SK-N-SH treated with all-trans-retinoic acid at 6 μM for 48 hours (cell line): ENCODE measurements at regions not wholly inside any gene's neighbourhood (a gene's known extent, or its start where the extent isn't known, plus 50 kb on each side); places are given as distances from the start of the nearest gene placed in this dataset.

Experiments used
- ATAC-seq: fragments of 200-7000 bp; cut with Tn5 transposase; 3 replicates; pipeline ENCODE4 v1.9.1; 2020; ENCODE audit warnings: mild to moderate bottlenecking, moderate library complexity
- ARNTL ChIP-seq: fragments of 450-650 bp; formaldehyde crosslinking; IDR thresholded peaks from 2 replicates; pipeline ENCODE4 v1.5.0; 2020; ENCODE audit warnings: low read depth, mild to moderate bottlenecking, moderate library complexity, borderline replicate concordance
- CSDC2 ChIP-seq: fragments of 250-450 bp; sonication (Bioruptor Pico); IDR thresholded peaks from 2 replicates; pipeline ENCODE4 v1.5.0; 2020; ENCODE audit warnings: mild to moderate bottlenecking, moderate library complexity
- ESRRG ChIP-seq: fragments of 250-450 bp; sonication (Bioruptor Pico); IDR thresholded peaks from 2 replicates; pipeline ENCODE4 v1.6.1; 2021; ENCODE audit warnings: mild to moderate bottlenecking
- ISL1 ChIP-seq: fragments of 250-450 bp; sonication (Bioruptor Pico); IDR thresholded peaks from 2 replicates; pipeline ENCODE4 v2.1.2; 2022; ENCODE audit warnings: mild to moderate bottlenecking, moderate library complexity
- OSR1 ChIP-seq: fragments of 250-450 bp; sonication (Bioruptor Pico); IDR thresholded peaks from 2 replicates; pipeline ENCODE4 v1.8.0; 2022; ENCODE audit warnings: moderate library complexity, mild to moderate bottlenecking, inconsistent platforms
- PPARA ChIP-seq: fragments of 250-450 bp; sonication (Bioruptor Pico); IDR thresholded peaks from 2 replicates; pipeline ENCODE4 v1.5.0; 2020; ENCODE audit warnings: mild to moderate bottlenecking, borderline replicate concordance
- RARB ChIP-seq: fragments of 250-450 bp; sonication (Bioruptor Pico); IDR thresholded peaks from 2 replicates; pipeline ENCODE4 v1.8.0; 2021; ENCODE audit warnings: mild to moderate bottlenecking, moderate library complexity
- SNAI2 ChIP-seq: fragments of 250-450 bp; sonication (Bioruptor Pico); IDR thresholded peaks from 2 replicates; pipeline ENCODE4 v1.5.0; 2020; ENCODE audit warnings: mild to moderate bottlenecking, moderate library complexity
- TCF4 ChIP-seq: fragments of 250-450 bp; sonication (Bioruptor Pico); IDR thresholded peaks from 2 replicates; pipeline ENCODE4 v1.8.0; 2021; ENCODE audit warnings: mild to moderate bottlenecking, moderate library complexity, borderline replicate concordance
- TOX ChIP-seq: fragments of 250-450 bp; sonication (Bioruptor Pico); IDR thresholded peaks from 2 replicates; pipeline ENCODE4 v1.8.0; 2021; ENCODE audit warnings: mild to moderate bottlenecking, moderate library complexity, borderline replicate concordance
- ZC3H10 ChIP-seq: fragments of 250-450 bp; sonication (Bioruptor Pico); IDR thresholded peaks from 2 replicates; pipeline ENCODE4 v1.5.1; 2021; ENCODE audit warnings: mild to moderate bottlenecking, moderate library complexity
- ZFP3 ChIP-seq: fragments of 250-450 bp; sonication (Bioruptor Pico); IDR thresholded peaks from 2 replicates; pipeline ENCODE4 v1.5.0; 2020; ENCODE audit warnings: mild to moderate bottlenecking, moderate library complexity
- ZFP30 ChIP-seq: fragments of 450-650 bp; formaldehyde crosslinking; IDR thresholded peaks from 2 replicates; pipeline ENCODE4 v1.5.0; 2022; ENCODE audit warnings: mild to moderate bottlenecking, moderate library complexity
- ZNF565 ChIP-seq: fragments of 450-650 bp; formaldehyde crosslinking; conservative IDR thresholded peaks from 2 replicates; pipeline ENCODE4 v1.5.0; 2020; ENCODE audit warnings: low read depth, mild to moderate bottlenecking, moderate library complexity
- ZNF70 ChIP-seq: fragments of 450-650 bp; formaldehyde crosslinking; IDR thresholded peaks from 2 replicates; pipeline ENCODE4 v1.5.0; 2020; ENCODE audit warnings: mild to moderate bottlenecking, moderate library complexity
- ZNF8 ChIP-seq: fragments of 450-650 bp; formaldehyde crosslinking; IDR thresholded peaks from 2 replicates; pipeline ENCODE4 v1.5.0; 2020; ENCODE audit warnings: mild to moderate bottlenecking, moderate library complexity
- TF ChIP-seq, protein P1 (sequence below): fragments of 250-450 bp; sonication (Bioruptor Pico); IDR thresholded peaks from 2 replicates; pipeline ENCODE4 v1.5.1; 2021; ENCODE audit warnings: mild to moderate bottlenecking, moderate library complexity
- TF ChIP-seq, protein P2 (sequence below): fragments of 250-450 bp; sonication (Bioruptor Pico); IDR thresholded peaks from 2 replicates; pipeline ENCODE4 v1.8.0; 2021; ENCODE audit warnings: low read depth, mild to moderate bottlenecking, moderate library complexity, borderline replicate concordance
- TF ChIP-seq, protein P3 (sequence below): fragments of 250-450 bp; sonication (Bioruptor Pico); IDR thresholded peaks from 2 replicates; pipeline ENCODE4 v1.5.1; 2020; ENCODE audit warnings: low read depth, mild to moderate bottlenecking, moderate library complexity
- TF ChIP-seq, protein P4 (sequence below): fragments of 250-450 bp; sonication (Bioruptor Pico); IDR thresholded peaks from 2 replicates; pipeline ENCODE4 v1.8.0; 2020; ENCODE audit warnings: mild to moderate bottlenecking, moderate library complexity, borderline replicate concordance
- TF ChIP-seq, protein P5 (sequence below): fragments of 250-450 bp; sonication (Bioruptor Pico); IDR thresholded peaks from 2 replicates; pipeline ENCODE4 v1.5.0; 2020; ENCODE audit warnings: mild to moderate bottlenecking, moderate library complexity

DNA sequence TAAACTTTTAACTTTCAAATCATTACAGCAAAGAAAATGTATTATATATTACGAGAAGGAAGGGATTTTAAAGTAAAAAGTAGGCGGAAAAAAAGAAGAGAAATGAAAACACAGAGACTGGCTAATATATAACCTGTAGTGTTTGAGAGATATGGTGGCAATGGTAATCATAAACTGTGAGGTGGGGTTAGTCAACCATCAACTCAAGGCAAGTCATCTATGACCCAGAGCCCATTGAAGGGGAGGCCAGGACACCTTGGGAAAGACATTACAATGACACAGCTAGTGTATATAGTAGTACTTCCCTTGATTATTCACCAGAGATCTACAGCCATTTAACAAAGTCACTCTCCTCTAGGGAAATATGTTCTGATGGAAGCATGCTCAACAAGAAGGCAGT, 423.9 kb upstream of the PITX2 start:
- no peak for TF ChIP-seq ISL1
- TF ChIP-seq, protein P1, sequence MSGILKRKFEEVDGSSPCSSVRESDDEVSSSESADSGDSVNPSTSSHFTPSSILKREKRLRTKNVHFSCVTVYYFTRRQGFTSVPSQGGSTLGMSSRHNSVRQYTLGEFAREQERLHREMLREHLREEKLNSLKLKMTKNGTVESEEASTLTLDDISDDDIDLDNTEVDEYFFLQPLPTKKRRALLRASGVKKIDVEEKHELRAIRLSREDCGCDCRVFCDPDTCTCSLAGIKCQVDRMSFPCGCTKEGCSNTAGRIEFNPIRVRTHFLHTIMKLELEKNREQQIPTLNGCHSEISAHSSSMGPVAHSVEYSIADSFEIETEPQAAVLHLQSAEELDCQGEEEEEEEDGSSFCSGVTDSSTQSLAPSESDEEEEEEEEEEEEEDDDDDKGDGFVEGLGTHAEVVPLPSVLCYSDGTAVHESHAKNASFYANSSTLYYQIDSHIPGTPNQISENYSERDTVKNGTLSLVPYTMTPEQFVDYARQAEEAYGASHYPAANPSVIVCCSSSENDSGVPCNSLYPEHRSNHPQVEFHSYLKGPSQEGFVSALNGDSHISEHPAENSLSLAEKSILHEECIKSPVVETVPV (CRISPR knock-in tag) = no peak
- TF ChIP-seq OSR1 (CRISPR knock-in tag) = no peak
- no peak for TF ChIP-seq ZC3H10 (CRISPR knock-in tag)
- TF ChIP-seq PPARA (CRISPR knock-in tag) = no peak
- TF ChIP-seq CSDC2 (CRISPR knock-in tag) = no peak
- TF ChIP-seq, protein P2, sequence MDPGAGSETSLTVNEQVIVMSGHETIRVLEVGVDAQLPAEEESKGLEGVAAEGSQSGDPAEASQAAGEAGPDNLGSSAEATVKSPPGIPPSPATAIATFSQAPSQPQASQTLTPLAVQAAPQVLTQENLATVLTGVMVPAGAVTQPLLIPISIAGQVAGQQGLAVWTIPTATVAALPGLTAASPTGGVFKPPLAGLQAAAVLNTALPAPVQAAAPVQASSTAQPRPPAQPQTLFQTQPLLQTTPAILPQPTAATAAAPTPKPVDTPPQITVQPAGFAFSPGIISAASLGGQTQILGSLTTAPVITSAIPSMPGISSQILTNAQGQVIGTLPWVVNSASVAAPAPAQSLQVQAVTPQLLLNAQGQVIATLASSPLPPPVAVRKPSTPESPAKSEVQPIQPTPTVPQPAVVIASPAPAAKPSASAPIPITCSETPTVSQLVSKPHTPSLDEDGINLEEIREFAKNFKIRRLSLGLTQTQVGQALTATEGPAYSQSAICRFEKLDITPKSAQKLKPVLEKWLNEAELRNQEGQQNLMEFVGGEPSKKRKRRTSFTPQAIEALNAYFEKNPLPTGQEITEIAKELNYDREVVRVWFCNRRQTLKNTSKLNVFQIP = no peak
- TF ChIP-seq ZNF565 (CRISPR knock-in tag) = no peak
- TF ChIP-seq ZNF8 = no peak
- TF ChIP-seq, protein P3, sequence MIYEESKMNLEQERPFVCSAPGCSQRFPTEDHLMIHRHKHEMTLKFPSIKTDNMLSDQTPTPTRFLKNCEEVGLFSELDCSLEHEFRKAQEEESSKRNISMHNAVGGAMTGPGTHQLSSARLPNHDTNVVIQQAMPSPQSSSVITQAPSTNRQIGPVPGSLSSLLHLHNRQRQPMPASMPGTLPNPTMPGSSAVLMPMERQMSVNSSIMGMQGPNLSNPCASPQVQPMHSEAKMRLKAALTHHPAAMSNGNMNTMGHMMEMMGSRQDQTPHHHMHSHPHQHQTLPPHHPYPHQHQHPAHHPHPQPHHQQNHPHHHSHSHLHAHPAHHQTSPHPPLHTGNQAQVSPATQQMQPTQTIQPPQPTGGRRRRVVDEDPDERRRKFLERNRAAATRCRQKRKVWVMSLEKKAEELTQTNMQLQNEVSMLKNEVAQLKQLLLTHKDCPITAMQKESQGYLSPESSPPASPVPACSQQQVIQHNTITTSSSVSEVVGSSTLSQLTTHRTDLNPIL (CRISPR knock-in tag) = no peak
- TF ChIP-seq, protein P4, sequence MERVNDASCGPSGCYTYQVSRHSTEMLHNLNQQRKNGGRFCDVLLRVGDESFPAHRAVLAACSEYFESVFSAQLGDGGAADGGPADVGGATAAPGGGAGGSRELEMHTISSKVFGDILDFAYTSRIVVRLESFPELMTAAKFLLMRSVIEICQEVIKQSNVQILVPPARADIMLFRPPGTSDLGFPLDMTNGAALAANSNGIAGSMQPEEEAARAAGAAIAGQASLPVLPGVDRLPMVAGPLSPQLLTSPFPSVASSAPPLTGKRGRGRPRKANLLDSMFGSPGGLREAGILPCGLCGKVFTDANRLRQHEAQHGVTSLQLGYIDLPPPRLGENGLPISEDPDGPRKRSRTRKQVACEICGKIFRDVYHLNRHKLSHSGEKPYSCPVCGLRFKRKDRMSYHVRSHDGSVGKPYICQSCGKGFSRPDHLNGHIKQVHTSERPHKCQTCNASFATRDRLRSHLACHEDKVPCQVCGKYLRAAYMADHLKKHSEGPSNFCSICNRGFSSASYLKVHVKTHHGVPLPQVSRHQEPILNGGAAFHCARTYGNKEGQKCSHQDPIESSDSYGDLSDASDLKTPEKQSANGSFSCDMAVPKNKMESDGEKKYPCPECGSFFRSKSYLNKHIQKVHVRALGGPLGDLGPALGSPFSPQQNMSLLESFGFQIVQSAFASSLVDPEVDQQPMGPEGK = no peak
- no peak for TF ChIP-seq ARNTL (CRISPR knock-in tag)
- no peak for TF ChIP-seq TOX
- TF ChIP-seq ZFP30 (CRISPR knock-in tag) = no peak
- no peak for TF ChIP-seq TCF4 (CRISPR knock-in tag)
- TF ChIP-seq SNAI2 (CRISPR knock-in tag) = no peak
- no peak for ATAC-seq

DNA sequence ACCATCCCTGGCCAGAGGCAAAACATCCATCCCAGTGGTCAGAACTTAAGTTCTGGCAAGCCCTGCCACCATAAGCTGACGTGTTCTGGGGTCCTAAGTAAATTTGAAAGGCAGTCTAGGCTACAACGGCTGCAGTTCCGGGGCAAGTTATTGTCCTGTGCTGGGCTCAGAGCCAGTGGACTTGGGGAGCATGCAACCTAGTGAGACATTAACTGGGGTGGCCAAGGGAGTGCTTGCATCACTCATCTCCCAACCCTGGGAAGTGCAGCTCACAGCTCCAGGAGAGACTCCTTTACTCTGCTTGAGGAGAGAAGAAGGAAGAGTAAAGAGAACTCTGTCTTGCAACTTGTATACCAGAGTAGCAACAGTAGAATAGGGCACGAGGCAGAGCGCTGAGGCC, 425.4 kb upstream of the PITX2 start:
- no peak for TF ChIP-seq ZNF8
- TF ChIP-seq ISL1 = no peak
- TF ChIP-seq ZNF70 (CRISPR knock-in tag) = no peak
- TF ChIP-seq, protein P5, sequence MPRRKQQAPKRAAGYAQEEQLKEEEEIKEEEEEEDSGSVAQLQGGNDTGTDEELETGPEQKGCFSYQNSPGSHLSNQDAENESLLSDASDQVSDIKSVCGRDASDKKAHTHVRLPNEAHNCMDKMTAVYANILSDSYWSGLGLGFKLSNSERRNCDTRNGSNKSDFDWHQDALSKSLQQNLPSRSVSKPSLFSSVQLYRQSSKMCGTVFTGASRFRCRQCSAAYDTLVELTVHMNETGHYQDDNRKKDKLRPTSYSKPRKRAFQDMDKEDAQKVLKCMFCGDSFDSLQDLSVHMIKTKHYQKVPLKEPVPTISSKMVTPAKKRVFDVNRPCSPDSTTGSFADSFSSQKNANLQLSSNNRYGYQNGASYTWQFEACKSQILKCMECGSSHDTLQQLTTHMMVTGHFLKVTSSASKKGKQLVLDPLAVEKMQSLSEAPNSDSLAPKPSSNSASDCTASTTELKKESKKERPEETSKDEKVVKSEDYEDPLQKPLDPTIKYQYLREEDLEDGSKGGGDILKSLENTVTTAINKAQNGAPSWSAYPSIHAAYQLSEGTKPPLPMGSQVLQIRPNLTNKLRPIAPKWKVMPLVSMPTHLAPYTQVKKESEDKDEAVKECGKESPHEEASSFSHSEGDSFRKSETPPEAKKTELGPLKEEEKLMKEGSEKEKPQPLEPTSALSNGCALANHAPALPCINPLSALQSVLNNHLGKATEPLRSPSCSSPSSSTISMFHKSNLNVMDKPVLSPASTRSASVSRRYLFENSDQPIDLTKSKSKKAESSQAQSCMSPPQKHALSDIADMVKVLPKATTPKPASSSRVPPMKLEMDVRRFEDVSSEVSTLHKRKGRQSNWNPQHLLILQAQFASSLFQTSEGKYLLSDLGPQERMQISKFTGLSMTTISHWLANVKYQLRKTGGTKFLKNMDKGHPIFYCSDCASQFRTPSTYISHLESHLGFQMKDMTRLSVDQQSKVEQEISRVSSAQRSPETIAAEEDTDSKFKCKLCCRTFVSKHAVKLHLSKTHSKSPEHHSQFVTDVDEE (CRISPR knock-in tag) = no peak
- no peak for TF ChIP-seq PPARA (CRISPR knock-in tag)
- TF ChIP-seq ARNTL (CRISPR knock-in tag) = no peak
- no peak for TF ChIP-seq RARB (CRISPR knock-in tag)
- TF ChIP-seq ESRRG = no peak
- TF ChIP-seq ZFP3 (CRISPR knock-in tag) = no peak
- TF ChIP-seq, protein P3 (CRISPR knock-in tag) = no peak
- no peak for TF ChIP-seq OSR1 (CRISPR knock-in tag)
- no peak for ATAC-seq
